Fibroblast of lung (primary cell): ENCODE measurements at regions not wholly inside any gene's neighbourhood (a gene's known extent, or its start where the extent isn't known, plus 50 kb on each side); places are given as distances from the start of the nearest gene placed in this dataset.

Experiments
- DNase-seq, 2 donors: peaks; one replicate each; pipeline versions ENCODE4 v3.0.0 to v3.0.0-alpha.2; 2010; ENCODE audit warnings: low read depth in 2 of 2
- H2AFZ ChIP-seq: 2 replicates; pipeline ENCODE4 v1.5.1; 2012; ENCODE audit warnings: low read length, control low read depth, inconsistent platforms
- H3K27ac ChIP-seq: 2 replicates; pipeline ENCODE4 v1.5.1; 2011; ENCODE audit warnings: low read length, control low read depth; ENCODE audit not compliant: insufficient read depth
- H3K27me3 ChIP-seq: 2 replicates; pipeline ENCODE4 v1.5.1; 2011; ENCODE audit warnings: mild to moderate bottlenecking, low read length; ENCODE audit not compliant: control insufficient read depth, insufficient read depth
- H3K36me3 ChIP-seq: 2 replicates; pipeline ENCODE4 v1.5.1; 2011; ENCODE audit warnings: low read length; ENCODE audit not compliant: control insufficient read depth, insufficient read depth
- H3K4me1 ChIP-seq: 2 replicates; pipeline ENCODE4 v1.5.1; 2011; ENCODE audit warnings: low read length; ENCODE audit not compliant: control insufficient read depth, insufficient read depth; ENCODE audit errors: extremely low read depth
- H3K4me2 ChIP-seq: 2 replicates; pipeline ENCODE4 v1.5.1; 2011; ENCODE audit warnings: low read length, control low read depth; ENCODE audit not compliant: insufficient read depth; ENCODE audit errors: extremely low read depth
- H3K4me3 ChIP-seq, 4 experiments: fragments of 200-600 bp in 1 of 4; sonication (generic) in 1 of 4; replicated peaks in 1 of 4; 2 replicates each; pipeline ENCODE4 v1.5.1; 2011 to 2016; ENCODE audit warnings: low read length in 4 of 4, low read depth in 3 of 4, mild to moderate bottlenecking in 3 of 4, control low read depth in 2 of 4, inconsistent platforms in 1 of 4, mixed read lengths in 1 of 4; ENCODE audit not compliant: insufficient read depth in 1 of 4; ENCODE audit errors: control extremely low read depth in 1 of 4
- H3K79me2 ChIP-seq: 2 replicates; pipeline ENCODE4 v1.5.1; 2012; ENCODE audit warnings: mild to moderate bottlenecking, low read length, inconsistent platforms; ENCODE audit not compliant: control insufficient read depth, insufficient read depth
- H3K9ac ChIP-seq: 2 replicates; pipeline ENCODE4 v1.5.1; 2011; ENCODE audit warnings: mild to moderate bottlenecking, low read length, control low read depth; ENCODE audit not compliant: insufficient read depth
- H3K9me3 ChIP-seq: 2 replicates; pipeline ENCODE4 v1.5.1; 2012; ENCODE audit warnings: low read depth, low read length; ENCODE audit not compliant: control insufficient read depth, insufficient read depth
- H4K20me1 ChIP-seq: 2 replicates; pipeline ENCODE4 v1.5.1; 2011; ENCODE audit warnings: low read length; ENCODE audit not compliant: control insufficient read depth, insufficient read depth; ENCODE audit errors: extremely low read depth
- CTCF ChIP-seq, 2 donors: IDR thresholded peaks in 1 of 2; conservative IDR thresholded peaks in 1 of 2; 1 replicate in 1 of 2; 2 replicates in 1 of 2; pipeline ENCODE4 v1.5.1; 2011 to 2012; ENCODE audit warnings: low read length in 2 of 2, control low read depth in 1 of 2, inconsistent platforms in 1 of 2, low read depth in 1 of 2, mild to moderate bottlenecking in 1 of 2
- EZH2 ChIP-seq: IDR thresholded peaks from 2 replicates; pipeline ENCODE4 v1.5.1; 2012; ENCODE audit warnings: low read length, control low read depth, mild to moderate bottlenecking; ENCODE audit errors: missing control alignments

GRCh38 chrX:99522450-99522849, 887.6 kb downstream of the PCDH19 start:
- Histone ChIP-seq H3K9me3 (no peaks in the 10 kb centered on the region), H3K9ac (no peak overlapping the region), H3K4me3 (no peak overlapping the region), H3K27me3 (no peaks in the 10 kb centered on the region), H3K4me1 (no peaks in the 10 kb centered on the region), H3K27ac (no peak overlapping the region), H3K4me2 (no peak overlapping the region), H4K20me1 (no peaks in the 10 kb centered on the region), H2AFZ (no peak overlapping the region), H3K36me3 (no peaks in the 10 kb centered on the region), H3K79me2 (no peaks in the 10 kb centered on the region)
- no peak for TF ChIP-seq EZH2
- TF ChIP-seq CTCF (conservative IDR thresholded peaks at IDR 0.05 in 1 of 2, IDR thresholded peaks at IDR 0.05 in 1 of 2; ENCODE audit: low read depth in 1 of 2, low read length in 2 of 2) = no peak
- no peak for DNase-seq

- Histone ChIP-seq H4K20me1 (no peaks in the 10 kb centered on the region), H3K79me2 (no peaks in the 10 kb centered on the region), H3K27ac (no peak overlapping the region), H3K36me3 (no peaks in the 10 kb centered on the region), H3K4me3 (no peak overlapping the region), H3K27me3 (no peaks in the 10 kb centered on the region), H3K9me3 (no peaks in the 10 kb centered on the region), H3K9ac (no peak overlapping the region), H3K4me1 (no peaks in the 10 kb centered on the region), H3K4me2 (no peak overlapping the region), H2AFZ (no peak overlapping the region)
- TF ChIP-seq CTCF (conservative IDR thresholded peaks at IDR 0.05 in 1 of 2, IDR thresholded peaks at IDR 0.05 in 1 of 2; ENCODE audit: low read depth in 1 of 2, low read length in 2 of 2) (no peak), EZH2 (no peak)
- no peak for DNase-seq
Observed at GRCh38 chrX:99507768-99508167, 902.3 kb downstream of the PCDH19 start.

GRCh38 chrX:99495453-99495852, 914.6 kb downstream of the PCDH19 start:
- H3K27ac ChIP-seq = no peak overlapping the region
- H3K4me1 ChIP-seq = no peaks in the 10 kb centered on the region
- H3K27me3 ChIP-seq = no peaks in the 10 kb centered on the region
- no peaks in the 10 kb centered on the region for H3K36me3 ChIP-seq
- no peak for DNase-seq
- H3K79me2 ChIP-seq = no peaks in the 10 kb centered on the region
- no peak overlapping the region for H3K4me3 ChIP-seq
- no peak overlapping the region for H3K4me2 ChIP-seq
- no peaks in the 10 kb centered on the region for H4K20me1 ChIP-seq
- H3K9me3 ChIP-seq = no peaks in the 10 kb centered on the region
- H3K9ac ChIP-seq = no peak overlapping the region
- TF ChIP-seq CTCF (conservative IDR thresholded peaks at IDR 0.05 in 1 of 2, IDR thresholded peaks at IDR 0.05 in 1 of 2; ENCODE audit: low read depth in 1 of 2, low read length in 2 of 2) (no peak), EZH2 (no peak)
- no peak overlapping the region for H2AFZ ChIP-seq
